ENCODE measurements at regions not wholly inside any gene's neighbourhood (a gene's known extent, or its start where the extent isn't known, plus 50 kb on each side); places are given as distances from the start of the nearest gene placed in this dataset.

- TF ChIP-seq CTCF (IDR thresholded peaks at IDR 0.05) (no peak), EZH2 (IDR thresholded peaks at IDR 0.05; ENCODE audit: borderline replicate concordance, insufficient read depth, low read depth, low read length, poor library complexity, severe bottlenecking) (no peak)
Measured at GRCh38 chr16:55039931-55040330, 109.3 kb downstream of the IRX5 start.
